HepG2 (cell line): ENCODE measurements at regions not wholly inside any gene's neighbourhood (a gene's known extent, or its start where the extent isn't known, plus 50 kb on each side); places are given as distances from the start of the nearest gene placed in this dataset.

Experiments used
- ATAC-seq: fragments of 200-7000 bp; cut with Tn5 transposase; 3 replicates; pipeline ENCODE4 v1.9.1; 2020; ENCODE audit warnings: mild to moderate bottlenecking, moderate library complexity
- BruUV-seq: library from RNA; stranded (reverse); fragments of 400-500 nt; replicated peaks from 2 replicates; lab custom pipeline; 2021; lab: Mats Ljungman, UMichigan
- CTCF ChIA-PET: fragments of 300-600 bp; formaldehyde crosslinking; extraction: SDS; loops from one replicate; lab custom pipeline; 2021; ENCODE audit warnings: low total read pairs, inconsistent platforms, low intra/inter-chr PET ratio; lab: Yijun Ruan, JAX
- POLR2A ChIA-PET: fragments of 350-600 bp; sonication (Branson Sonifier 250); formaldehyde crosslinking; loops from one replicate; lab custom pipeline; 2020; ENCODE audit warnings: antibody characterized with exemption, inconsistent platforms; lab: Yijun Ruan, JAX
- DNase-seq: peaks from one replicate; pipeline ENCODE4 v3.0.0-alpha.2; 2015; ENCODE audit warnings: low spot score
- FAIRE-seq: peaks from 3 replicates; lab custom pipeline; 2011; peaks lifted over from hg19 to GRCh38; lab: Jason Lieb, UNC
- H2AFZ ChIP-seq: one replicate; pipeline ENCODE4 v1.6.1; 2011; ENCODE audit warnings: low read length, inconsistent platforms
- H3K27ac ChIP-seq: fragments of 300-600 bp; 3 replicates; pipeline ENCODE4 v1.8.0; 2011; ENCODE audit warnings: mixed run types, mild to moderate bottlenecking, mixed read lengths, low read length, inconsistent platforms; ENCODE audit not compliant: insufficient read depth; ENCODE audit errors: extremely low read length
- H3K27me3 ChIP-seq, 2 experiments: fragments of 200-600 bp in 1 of 2; 2 replicates in 1 of 2; 3 replicates in 1 of 2; pipeline versions ENCODE4 v1.6.0 to v1.8.0; 2011; ENCODE audit warnings: low read length in 2 of 2, mild to moderate bottlenecking in 2 of 2, moderate library complexity in 2 of 2, inconsistent platforms in 1 of 2; ENCODE audit not compliant: insufficient read depth in 2 of 2, control insufficient read depth in 1 of 2
- H3K36me3 ChIP-seq, 2 experiments: fragments of 200-600 bp in 1 of 2; replicated peaks in 1 of 2; 2 replicates in 1 of 2; 3 replicates in 1 of 2; pipeline versions ENCODE4 v1.5.1 to v1.8.0; 2011; ENCODE audit warnings: low read length in 2 of 2, inconsistent platforms in 1 of 2; ENCODE audit not compliant: insufficient read depth in 2 of 2, control insufficient read depth in 1 of 2
- H3K4me1 ChIP-seq: 2 replicates; pipeline ENCODE4 v1.5.1; 2012; ENCODE audit warnings: low read length, inconsistent platforms; ENCODE audit not compliant: insufficient read depth
- H3K4me2 ChIP-seq: 2 replicates; pipeline ENCODE4 v1.6.0; 2011; ENCODE audit warnings: low read depth, low read length, inconsistent platforms
- H3K4me3 ChIP-seq, 3 experiments: fragments of 200-600 bp in 1 of 3; sonication (generic), shearing (Covaris generic) in 1 of 3; replicated peaks in 1 of 3; 2 replicates each; pipeline ENCODE4 v1.5.1; 2011 to 2016; ENCODE audit warnings: low read length in 3 of 3, inconsistent platforms in 2 of 3, low read depth in 2 of 3, mild to moderate bottlenecking in 2 of 3, control low read depth in 1 of 3, mixed read lengths in 1 of 3; ENCODE audit not compliant: insufficient read depth in 1 of 3
- H3K79me2 ChIP-seq: one replicate; pipeline ENCODE4 v1.6.1; 2011; ENCODE audit warnings: low read length, inconsistent platforms; ENCODE audit not compliant: insufficient read depth
- H3K9ac ChIP-seq: 2 replicates; pipeline ENCODE4 v1.6.0; 2011; ENCODE audit warnings: mild to moderate bottlenecking, low read depth, low read length, inconsistent platforms; ENCODE audit not compliant: insufficient read depth
- H3K9me3 ChIP-seq: 2 replicates; pipeline ENCODE4 v1.5.1; 2012; ENCODE audit warnings: mild to moderate bottlenecking, low read length
- H4K20me1 ChIP-seq: 2 replicates; pipeline ENCODE4 v1.6.0; 2011; ENCODE audit warnings: inconsistent platforms, mild to moderate bottlenecking, low read length, moderate library complexity; ENCODE audit not compliant: insufficient read depth
- BRCA1 ChIP-seq: sonication (generic); formaldehyde crosslinking; IDR thresholded peaks from 2 replicates; pipeline ENCODE4 v1.4.0; 2020; ENCODE audit warnings: missing genetic modification reagents
- GLMP ChIP-seq: sonication (generic); formaldehyde crosslinking; IDR thresholded peaks from 2 replicates; pipeline ENCODE4 v1.9.0; 2021; ENCODE audit warnings: missing genetic modification reagents, mild to moderate bottlenecking, borderline replicate concordance
- HDAC6 ChIP-seq: fragments of 200-600 bp; sonication (generic); IDR thresholded peaks from 2 replicates; pipeline ENCODE4 v1.7.0; 2017; ENCODE audit warnings: mild to moderate bottlenecking, antibody characterized with exemption, low read length, low read depth
- PLSCR1 ChIP-seq: sonication (generic); formaldehyde crosslinking; IDR thresholded peaks from 2 replicates; pipeline ENCODE4 v1.5.0; 2020; ENCODE audit warnings: missing genetic modification reagents, mild to moderate bottlenecking, borderline replicate concordance
- TOPORS ChIP-seq: sonication (generic); formaldehyde crosslinking; IDR thresholded peaks from 2 replicates; pipeline ENCODE4 v1.8.0; 2023; ENCODE audit warnings: mild to moderate bottlenecking, missing genetic modification reagents
- ZBTB14 ChIP-seq: sonication (generic); formaldehyde crosslinking; IDR thresholded peaks from 2 replicates; pipeline ENCODE4 v1.4.0; 2020; ENCODE audit warnings: missing genetic modification reagents
- ZNF121 ChIP-seq: sonication (generic); formaldehyde crosslinking; IDR thresholded peaks from 2 replicates; pipeline ENCODE4 v1.5.0; 2020; ENCODE audit warnings: mild to moderate bottlenecking, missing genetic modification reagents
- ZNF329 ChIP-seq: sonication (generic); formaldehyde crosslinking; IDR thresholded peaks from 2 replicates; pipeline ENCODE4 v1.9.0; 2021; ENCODE audit warnings: low read depth, mild to moderate bottlenecking, missing genetic modification reagents
- WGBS: methylation state at CpG from one replicate; pipeline ENCODE4 v1.1.6; 2017; ENCODE audit warnings: low lambda C conversion rate; 5-methylcytosine and 5-hydroxymethylcytosine counted together
- in situ Hi-C: cut with HindIII; loops from 2 replicates; pipeline ENCODE4 v1.10.0; 2017; ENCODE audit warnings: low pct_unique_long_range_greater_than_20kb; ENCODE audit not compliant: extremely low pct_ligation_motif_present
- intact Hi-C: fragments of 100-400 bp; cut with micrococcal nuclease; formaldehyde crosslinking; loops from one replicate; pipeline ENCODE4 v1.10.0; 2022; ENCODE audit not compliant: unreplicated experiment
- TF ChIP-seq, protein P1 (sequence below): sonication (generic); formaldehyde crosslinking; IDR thresholded peaks from 2 replicates; pipeline ENCODE4 v1.8.0; 2023; ENCODE audit warnings: mild to moderate bottlenecking, missing genetic modification reagents
- TF ChIP-seq, protein P2 (sequence below): sonication (generic); formaldehyde crosslinking; IDR thresholded peaks from 2 replicates; pipeline ENCODE4 v1.9.0; 2021; ENCODE audit warnings: missing genetic modification reagents, mild to moderate bottlenecking, borderline replicate concordance

DNA sequence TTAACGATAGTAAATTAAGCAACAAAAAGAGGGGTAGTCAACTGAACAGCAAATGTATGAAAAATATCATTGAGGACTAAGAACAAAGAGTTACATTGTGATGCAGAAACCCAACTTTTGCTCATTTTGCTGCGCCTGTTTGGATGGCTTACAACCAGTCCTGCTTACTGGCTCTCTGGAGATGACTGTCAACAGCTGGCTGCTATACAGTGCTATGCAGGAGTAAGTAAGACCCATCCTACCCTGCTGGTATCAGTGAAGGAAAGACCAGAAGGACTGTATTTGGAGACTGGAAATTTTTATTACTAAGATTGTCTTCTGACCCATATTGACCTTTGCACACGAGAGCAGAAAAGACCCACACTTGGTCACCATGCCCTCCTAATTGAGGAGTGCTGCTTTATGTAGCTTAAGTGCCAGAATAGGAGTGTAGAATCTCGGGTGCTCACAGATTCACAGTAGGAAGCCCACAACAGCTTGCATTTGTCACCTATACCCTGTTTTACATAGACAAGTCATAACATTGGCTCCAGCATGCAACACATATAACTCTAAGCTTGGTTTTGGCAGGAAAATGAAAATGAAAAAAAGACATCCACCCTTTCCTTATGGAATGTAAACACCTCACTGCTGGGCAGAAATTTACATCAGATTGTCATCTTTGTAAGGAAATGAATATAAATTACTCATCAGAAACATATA, 1915.0 kb upstream of the CELF4 start:
- TF ChIP-seq PLSCR1 (CRISPR knock-in tag) (no peak), ZNF329 (CRISPR knock-in tag) (no peak), HDAC6 (no peak), ZBTB14 (CRISPR knock-in tag) (no peak), ZNF121 (no peak), TOPORS (no peak), BRCA1 (CRISPR knock-in tag) (no peak), GLMP (CRISPR knock-in tag) (no peak)
- TF ChIP-seq, protein P1, sequence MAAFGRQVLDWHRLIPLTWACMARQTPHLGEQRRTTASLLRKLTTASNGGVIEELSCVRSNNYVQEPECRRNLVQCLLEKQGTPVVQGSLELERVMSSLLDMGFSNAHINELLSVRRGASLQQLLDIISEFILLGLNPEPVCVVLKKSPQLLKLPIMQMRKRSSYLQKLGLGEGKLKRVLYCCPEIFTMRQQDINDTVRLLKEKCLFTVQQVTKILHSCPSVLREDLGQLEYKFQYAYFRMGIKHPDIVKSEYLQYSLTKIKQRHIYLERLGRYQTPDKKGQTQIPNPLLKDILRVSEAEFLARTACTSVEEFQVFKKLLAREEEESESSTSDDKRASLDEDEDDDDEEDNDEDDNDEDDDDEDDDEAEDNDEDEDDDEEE (CRISPR knock-in tag): no peak
- TF ChIP-seq, protein P2, sequence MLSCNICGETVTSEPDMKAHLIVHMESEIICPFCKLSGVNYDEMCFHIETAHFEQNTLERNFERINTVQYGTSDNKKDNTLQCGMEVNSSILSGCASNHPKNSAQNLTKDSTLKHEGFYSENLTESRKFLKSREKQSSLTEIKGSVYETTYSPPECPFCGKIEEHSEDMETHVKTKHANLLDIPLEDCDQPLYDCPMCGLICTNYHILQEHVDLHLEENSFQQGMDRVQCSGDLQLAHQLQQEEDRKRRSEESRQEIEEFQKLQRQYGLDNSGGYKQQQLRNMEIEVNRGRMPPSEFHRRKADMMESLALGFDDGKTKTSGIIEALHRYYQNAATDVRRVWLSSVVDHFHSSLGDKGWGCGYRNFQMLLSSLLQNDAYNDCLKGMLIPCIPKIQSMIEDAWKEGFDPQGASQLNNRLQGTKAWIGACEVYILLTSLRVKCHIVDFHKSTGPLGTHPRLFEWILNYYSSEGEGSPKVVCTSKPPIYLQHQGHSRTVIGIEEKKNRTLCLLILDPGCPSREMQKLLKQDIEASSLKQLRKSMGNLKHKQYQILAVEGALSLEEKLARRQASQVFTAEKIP (CRISPR knock-in tag): no peak
- H2AFZ ChIP-seq: no peak overlapping the region
- intact Hi-C loops (no loop called here), in situ Hi-C loops (no loop called here)
- POLR2A ChIA-PET: no interaction called here
- H3K9ac ChIP-seq: no peak overlapping the region
- CTCF ChIA-PET: no interaction called here
- no peaks in the 10 kb centered on the region for H3K36me3 ChIP-seq
- 94% methylated on average over 4 of the region's 4 CpGs for WGBS
- FAIRE-seq (no peak), DNase-seq (no peak), ATAC-seq (no peak)
- no TSS peak for BruUV-seq
- no peaks in the 10 kb centered on the region for H3K27me3 ChIP-seq
- H4K20me1 ChIP-seq: no peaks in the 10 kb centered on the region
- H3K4me2 ChIP-seq: no peak overlapping the region
- H3K4me3 ChIP-seq: no peak overlapping the region
- no peak overlapping the region for H3K27ac ChIP-seq
- no peaks in the 10 kb centered on the region for H3K79me2 ChIP-seq
- H3K9me3 ChIP-seq: no peaks in the 10 kb centered on the region
- H3K4me1 ChIP-seq: no peaks in the 10 kb centered on the region
